Testis (tissue), 2 donors: ENCODE measurements at regions not wholly inside any gene's neighbourhood (a gene's known extent, or its start where the extent isn't known, plus 50 kb on each side); places are given as distances from the start of the nearest gene placed in this dataset.
"Not testable (repeated sequence)": the region's sequence is repeated elsewhere in the genome, so short reads cannot be mapped to it uniquely, and the experiment has no call there.

ENCODE experiments used
- POLR2A ChIP-seq: fragments of 450-650 bp; IDR thresholded peaks from one replicate; pipeline ENCODE4 v1.6.1; 2017; ENCODE audit warnings: antibody characterized with exemption, mild to moderate bottlenecking, moderate library complexity
- TF ChIP-seq, protein P1 (sequence below), 3 experiments: fragments of 450-650 bp in 2 of 3; fragments of 200-600 bp in 1 of 3; sonication (generic) in 1 of 3; IDR thresholded peaks; one replicate each; pipeline ENCODE4 v1.5.1; 2016 to 2019; ENCODE audit warnings: antibody characterized with exemption in 3 of 3, mild to moderate bottlenecking in 2 of 3, moderate library complexity in 1 of 3

- not testable (repeated sequence) for TF ChIP-seq POLR2A
- TF ChIP-seq, protein P1, sequence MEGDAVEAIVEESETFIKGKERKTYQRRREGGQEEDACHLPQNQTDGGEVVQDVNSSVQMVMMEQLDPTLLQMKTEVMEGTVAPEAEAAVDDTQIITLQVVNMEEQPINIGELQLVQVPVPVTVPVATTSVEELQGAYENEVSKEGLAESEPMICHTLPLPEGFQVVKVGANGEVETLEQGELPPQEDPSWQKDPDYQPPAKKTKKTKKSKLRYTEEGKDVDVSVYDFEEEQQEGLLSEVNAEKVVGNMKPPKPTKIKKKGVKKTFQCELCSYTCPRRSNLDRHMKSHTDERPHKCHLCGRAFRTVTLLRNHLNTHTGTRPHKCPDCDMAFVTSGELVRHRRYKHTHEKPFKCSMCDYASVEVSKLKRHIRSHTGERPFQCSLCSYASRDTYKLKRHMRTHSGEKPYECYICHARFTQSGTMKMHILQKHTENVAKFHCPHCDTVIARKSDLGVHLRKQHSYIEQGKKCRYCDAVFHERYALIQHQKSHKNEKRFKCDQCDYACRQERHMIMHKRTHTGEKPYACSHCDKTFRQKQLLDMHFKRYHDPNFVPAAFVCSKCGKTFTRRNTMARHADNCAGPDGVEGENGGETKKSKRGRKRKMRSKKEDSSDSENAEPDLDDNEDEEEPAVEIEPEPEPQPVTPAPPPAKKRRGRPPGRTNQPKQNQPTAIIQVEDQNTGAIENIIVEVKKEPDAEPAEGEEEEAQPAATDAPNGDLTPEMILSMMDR (IDR thresholded peaks at IDR 0.05): not testable (repeated sequence)
Observed at GRCh38 chr2:91500246-91500977, 2808.9 kb downstream of the RPIA start.
